D341Med (cell line): ENCODE measurements at regions not wholly inside any gene's neighbourhood (a gene's known extent, or its start where the extent isn't known, plus 50 kb on each side); places are given as distances from the start of the nearest gene placed in this dataset.
"Not testable (repeated sequence)": the region's sequence is repeated elsewhere in the genome, so short reads cannot be mapped to it uniquely, and the experiment has no call there.

Experiments used
- DNase-seq: peaks from one replicate; pipeline ENCODE4 v3.0.0; 2012; ENCODE audit warnings: low spot score

DNA sequence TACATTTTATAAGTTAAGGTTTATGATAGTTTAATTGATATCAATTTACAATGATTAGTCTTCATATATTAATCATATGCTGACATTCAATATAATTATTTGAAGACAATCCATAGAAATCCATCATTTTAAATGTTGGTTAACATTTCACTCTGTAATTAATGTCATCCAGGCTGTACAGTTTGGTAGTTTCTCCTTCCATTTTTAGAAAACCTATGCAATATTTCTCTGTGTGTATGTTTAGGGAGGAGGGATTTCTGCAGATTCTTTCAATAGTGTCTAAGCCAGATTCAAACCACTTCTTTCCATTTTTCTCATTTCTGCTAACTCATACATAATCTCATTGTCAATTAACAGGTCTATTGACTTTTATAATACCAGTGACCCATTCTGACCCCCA is 1159.0 kb upstream of the ATXN8OS start:
- DNase-seq, result no peak

DNA sequence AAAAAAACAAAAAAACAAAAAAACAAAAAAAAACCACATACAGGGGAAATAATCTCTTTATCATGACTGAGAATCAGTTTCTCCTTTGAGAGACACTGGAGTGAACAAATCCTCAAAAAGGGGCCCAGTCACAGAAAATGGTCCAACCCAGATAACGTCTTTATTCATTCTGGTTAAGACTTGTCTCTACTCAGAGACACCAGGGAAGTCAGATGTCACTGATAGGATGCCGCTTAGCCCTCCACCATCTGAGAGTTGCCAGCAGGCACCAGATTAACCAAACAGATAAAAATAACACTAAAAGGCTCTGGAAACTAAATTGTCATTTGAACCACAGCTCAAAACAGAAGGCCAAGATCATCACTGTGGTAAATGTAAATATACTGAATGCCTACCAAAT is 1163.4 kb upstream of the ATXN8OS start:
- DNase-seq, result peak; percentile 5

DNA sequence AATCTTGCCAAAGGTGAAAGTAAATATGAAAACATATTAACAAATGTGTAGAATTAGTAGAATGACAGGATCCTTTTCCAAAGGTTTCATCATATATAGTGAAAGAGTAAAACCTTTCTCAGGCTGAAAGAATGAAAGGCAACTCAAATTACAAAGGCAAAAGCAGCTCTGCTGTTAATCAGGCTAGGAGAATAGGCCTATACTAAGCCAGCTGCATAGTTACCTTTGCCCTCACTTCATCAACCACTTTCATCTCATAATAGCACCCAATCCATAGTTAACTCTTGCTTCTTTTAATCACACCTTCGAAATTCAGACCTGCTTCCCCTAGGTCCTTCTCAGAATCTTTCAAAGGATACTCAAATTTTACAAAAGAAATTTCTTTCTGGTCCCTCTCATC is 1167.6 kb upstream of the ATXN8OS start:
- DNase-seq, result no peak

DNA sequence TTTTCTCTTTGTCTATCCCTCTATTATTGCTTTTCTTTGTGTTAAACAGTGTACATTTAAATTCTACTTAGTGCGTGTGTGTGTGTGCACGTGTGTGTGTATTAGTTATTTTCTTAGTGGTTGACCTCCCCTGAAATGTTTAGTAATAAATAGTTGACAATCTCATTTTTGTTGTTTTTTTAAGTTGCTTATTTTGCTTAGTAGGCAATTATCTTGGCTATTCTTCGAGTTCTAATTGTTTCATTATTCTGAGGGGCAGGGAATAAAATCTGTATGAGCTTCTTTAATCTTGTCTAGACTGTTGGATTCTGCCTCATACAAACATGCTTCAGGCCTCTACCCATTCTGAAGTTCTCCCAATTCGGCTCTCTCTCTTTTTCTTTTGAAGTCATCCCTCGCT is 1169.0 kb upstream of the ATXN8OS start:
- no peak for DNase-seq

DNA sequence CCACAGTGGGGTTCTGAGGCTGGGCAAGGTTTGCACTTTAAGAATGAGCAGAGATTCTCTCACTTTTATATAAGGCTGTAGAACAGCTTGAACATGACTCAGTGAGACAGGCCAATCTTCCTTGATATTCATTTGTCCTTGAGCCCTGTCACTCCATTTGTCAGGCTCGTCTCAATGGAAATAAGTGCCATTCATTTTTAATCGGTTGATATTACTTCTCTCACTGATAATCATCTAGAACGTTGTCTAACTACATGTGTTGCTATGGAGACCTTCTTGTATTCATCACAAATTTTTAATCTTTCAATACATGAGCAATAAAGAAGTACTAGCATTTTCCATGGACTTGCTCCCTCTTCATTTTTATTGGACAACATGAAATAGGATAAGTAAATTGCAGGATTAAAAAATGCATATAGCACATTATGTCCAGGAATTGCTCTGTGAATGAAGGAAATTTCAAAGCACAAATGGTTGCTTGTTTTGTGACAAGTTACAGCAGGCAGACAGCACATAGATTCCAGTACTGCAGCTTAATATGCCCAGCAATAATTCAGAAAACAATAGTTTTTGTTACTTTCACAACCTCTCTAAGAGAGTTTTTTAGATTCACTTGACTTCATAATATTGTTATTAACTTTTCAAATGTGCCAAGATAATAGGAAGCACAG is 1178.4 kb upstream of the ATXN8OS start:
- DNase-seq, result no peak

DNA sequence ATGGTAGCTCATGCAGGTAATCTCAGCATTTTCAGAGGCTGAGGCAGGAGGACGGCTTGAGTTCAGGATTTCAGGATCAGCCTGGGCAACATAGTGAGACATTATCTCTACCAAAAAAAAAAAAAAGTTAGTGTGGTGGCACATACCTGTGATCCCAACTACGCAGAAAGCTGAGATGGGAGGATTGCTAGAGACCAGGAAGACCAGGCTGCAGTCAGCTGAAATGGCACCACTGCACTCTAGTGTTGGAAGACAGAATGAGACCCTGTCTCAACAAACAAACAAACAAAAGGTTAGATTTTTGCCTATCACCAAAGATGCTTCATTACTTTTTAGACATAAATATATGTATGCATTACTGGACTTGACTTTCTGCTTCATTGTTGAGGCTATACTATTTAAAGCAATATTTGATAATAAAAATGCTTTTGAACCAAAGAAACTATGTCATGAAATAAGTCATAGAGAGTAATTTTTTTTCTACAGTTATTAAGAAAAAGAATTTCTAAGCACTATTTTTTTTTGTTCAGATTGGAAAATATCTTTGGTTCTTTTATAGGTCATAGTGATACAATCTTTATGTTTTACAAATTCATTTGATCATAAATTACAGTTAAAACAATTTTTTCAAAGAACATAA is 1180.1 kb upstream of the ATXN8OS start:
- DNase-seq, result peak; percentile 52

DNA sequence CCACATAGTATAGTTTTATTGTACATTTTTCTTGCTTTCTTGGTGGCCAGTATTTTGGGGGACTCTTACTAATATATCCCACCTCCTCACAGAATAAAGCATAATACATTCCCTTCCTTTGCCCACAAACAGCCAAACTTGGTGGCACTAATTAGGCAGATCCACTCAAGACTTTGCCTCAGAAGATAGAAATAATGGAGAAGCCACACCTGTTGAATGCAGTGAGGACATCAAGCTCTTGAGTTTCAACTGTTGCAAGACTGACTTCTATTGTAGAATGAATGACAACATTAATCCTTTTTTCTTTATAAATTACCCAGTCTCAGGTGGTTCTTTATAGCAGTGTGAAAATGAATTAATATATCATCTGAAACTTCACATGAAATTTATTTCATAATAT is 1183.6 kb upstream of the ATXN8OS start:
- no peak for DNase-seq

DNA sequence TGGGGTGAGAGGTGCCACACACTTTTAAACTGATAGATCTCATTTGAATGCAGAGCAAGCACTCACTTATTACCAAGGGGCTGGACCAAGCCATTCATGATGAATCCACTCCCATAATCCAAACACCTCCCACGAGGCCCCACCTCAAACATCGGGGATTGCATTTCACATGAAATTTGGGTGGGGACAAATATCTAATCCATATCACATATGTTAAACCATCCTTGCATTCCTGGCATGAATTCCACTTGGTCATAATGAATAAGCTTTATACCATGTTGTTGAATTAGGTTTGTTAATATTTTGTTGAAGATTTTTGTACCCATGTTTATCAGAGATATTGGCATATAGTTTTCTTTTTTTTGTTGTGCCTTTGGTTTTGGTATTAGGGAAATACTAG is 1198.7 kb upstream of the ATXN8OS start:
- DNase-seq, result no peak

DNA sequence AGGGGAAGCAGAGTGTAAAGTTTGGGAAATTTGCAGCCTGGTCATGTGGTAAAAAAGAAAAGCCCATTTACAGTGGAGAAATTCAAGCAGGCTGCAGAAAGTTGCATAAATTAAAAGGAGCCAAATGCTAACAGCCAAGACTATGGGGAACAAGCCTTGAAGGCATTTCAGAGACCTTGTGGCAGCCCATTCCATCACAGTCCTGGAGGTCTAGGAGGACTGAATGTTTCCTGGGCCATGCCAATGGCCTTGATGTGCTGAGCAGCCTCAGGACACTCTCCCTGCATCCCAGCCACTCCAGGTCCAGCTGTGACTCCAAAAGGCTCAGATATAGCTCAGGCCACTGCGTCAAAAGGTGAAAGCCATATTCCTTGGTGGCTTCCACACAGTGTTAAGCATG is 1202.4 kb upstream of the ATXN8OS start:
- DNase-seq, result no peak

DNA sequence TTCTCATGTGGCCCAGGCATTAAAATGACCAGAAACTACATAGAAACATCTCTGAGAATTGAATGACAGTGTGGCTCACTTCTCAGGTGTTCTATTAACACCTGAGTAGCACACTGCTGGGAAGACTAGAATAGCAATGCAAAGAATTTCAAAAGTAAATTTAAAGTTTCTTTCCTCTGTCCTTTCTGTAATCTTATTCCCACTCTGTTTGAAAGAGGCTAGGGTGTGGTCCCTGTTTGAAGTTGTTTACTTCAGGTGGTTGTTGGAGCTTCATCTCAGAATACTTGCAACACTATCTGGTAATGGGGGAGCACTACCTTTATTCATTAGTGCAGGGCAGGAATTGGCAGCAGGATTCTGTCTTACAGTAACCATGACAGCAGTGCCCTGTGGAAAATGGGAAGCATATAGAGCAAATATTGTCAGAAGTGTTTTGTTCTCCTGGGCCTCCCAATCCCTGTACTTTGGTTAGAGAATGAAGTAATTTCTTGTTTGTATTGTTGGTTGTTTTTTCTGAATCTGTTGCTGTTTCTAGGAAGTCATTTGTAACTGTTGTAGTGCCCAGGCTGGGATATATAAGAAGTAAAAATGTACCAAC is 1210.2 kb upstream of the ATXN8OS start:
- no peak for DNase-seq

DNA sequence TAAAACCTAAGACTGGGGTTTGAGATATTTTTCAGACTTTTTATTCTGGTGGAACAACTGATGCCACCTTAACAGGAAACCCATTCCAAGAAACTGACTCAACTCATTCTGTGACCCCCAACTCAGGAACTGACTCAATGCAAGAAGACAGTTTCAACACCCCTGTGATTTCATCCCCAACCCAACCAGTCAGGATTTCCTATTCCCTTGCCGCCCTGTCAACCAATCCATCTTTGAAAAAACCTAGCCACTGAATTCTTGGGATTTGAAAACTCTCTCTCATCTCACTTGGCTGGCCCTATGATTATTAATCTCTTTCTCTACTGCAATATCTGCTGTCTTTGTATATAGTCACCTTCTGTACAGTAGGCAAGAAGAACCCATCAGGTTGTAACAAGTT is 1211.9 kb upstream of the ATXN8OS start:
- DNase-seq, result no peak

DNA sequence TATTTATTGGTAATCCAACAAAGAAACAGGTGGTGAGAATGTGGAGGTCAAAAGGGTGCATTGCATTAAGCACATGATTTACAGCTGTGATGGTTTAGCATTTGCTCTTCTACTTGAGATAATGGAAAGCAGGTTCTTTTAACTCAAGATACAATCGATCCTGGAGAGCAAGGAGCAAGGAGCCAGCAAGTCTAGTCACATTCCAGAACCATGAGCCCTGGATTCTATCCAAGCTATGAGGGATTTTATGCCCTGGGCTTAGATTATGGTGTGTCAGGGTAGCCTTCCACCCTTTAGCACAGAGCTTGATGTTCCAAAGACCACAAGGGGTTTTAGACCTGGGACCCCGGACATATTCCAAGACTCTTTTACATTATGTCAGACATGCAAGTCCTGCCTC is 1213.9 kb upstream of the ATXN8OS start:
- not testable (repeated sequence) for DNase-seq

DNA sequence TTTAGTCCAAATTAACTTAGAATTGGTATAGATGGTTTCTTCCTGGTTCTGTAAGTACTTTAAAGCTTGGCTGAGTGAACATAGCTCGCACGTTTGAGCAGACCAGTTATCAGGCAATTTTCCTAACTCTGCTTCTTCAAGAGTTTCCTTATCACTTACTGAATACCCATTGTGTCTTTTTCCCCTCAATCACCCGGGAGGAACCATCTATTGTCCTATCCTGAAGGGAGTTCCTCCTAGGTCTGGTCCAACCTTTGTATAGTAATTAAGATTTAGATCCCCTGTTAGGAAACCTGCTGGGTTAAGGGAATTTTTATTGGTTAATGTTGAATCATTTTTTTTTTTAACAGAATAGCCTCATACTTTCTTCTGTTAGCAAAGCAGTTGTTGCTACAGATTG is 1215.0 kb upstream of the ATXN8OS start:
- not testable (repeated sequence) for DNase-seq

DNA sequence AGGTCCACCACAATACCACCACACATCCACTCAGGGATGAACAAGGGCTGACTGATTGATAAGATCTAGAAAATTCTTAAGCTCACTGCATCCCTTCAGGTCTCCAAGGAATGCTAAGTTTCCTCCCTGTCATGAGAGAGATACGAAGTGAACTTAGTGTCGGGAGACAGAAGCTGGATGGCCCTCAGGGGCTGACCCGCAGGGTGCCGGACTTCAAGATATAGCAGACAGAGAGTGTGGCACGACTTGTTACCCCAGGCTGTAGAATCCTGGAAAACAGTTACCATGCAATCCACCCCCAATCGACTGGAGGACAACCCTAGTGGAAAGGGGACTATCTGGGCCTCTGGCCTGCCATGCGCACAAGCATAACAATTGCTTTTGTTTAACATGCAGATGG is 1217.5 kb upstream of the ATXN8OS start:
- not testable (repeated sequence) for DNase-seq

DNA sequence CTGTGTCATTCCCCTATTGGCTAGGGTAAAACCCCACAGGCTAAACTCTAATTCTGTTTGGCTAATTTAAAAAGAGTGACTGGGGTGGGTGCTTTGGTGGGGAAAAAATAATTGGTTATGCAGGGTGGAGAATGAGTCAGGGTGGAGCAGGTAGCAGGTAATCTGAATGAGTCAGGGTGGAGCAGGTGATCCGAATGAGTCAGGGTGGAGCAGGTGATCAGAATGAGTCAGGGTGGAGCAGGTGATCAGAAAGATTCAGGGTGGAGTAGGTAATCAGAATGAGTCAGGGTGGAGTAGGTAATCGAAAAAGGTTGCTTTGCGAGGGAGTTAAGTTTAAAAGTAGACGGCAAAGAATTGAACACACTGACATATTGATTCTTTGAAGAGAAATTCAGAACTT is 1218.8 kb upstream of the ATXN8OS start:
- no peak for DNase-seq

DNA sequence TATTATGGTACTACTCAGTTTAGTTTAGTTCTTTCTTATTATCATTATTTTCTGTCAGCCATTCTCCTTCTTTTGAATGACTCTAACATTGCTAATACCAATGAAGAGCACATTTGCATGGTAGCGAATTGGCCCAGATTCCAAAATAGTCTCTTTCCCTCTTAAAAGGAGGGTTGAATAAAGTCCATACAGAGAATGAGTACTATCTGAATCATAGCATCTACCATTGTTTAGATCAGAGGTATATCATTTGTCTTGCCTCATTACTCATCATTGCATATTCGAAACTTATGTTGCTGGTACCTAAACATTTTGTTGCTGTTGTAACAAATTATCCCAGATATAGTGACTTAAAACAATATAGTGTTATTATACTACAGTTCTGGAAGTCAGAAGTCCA is 1235.3 kb upstream of the ATXN8OS start:
- DNase-seq, result no peak

DNA sequence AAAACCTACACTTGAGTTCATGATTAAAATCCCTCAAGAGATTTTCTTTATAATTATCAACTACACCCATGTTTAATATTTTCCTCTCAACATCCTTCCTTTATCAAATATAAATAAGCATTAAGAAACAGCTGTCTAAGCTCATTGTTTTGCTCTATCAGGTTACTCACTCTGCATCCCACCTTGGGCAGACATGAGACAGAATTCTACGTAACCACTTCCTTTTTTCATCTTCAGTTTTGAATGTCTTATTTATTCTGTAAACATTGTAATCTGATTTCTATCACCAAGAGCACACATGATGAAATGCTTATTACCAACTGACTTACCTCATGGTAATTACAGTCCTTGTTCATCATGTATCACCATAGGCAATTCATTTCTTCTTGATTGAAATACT is 1256.6 kb upstream of the ATXN8OS start:
- no peak for DNase-seq

DNA sequence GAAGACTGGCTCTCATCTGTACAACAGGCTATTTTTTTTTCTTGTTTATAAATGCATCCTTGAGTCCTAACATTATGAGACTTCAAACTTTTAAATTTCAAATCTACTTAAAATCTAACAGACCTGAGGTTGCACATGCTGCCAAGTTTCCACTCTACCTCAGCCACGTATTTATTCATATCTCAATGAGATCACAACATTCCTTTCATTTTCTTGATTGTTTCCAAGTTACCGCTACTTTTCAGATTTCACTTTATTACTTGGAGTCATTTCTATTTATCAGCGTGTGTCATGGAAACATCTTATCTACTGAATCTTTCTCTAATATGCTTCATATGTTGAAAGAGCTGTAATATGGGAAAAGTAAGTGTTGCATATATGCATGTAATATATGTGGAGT is 1257.5 kb upstream of the ATXN8OS start:
- DNase-seq, result no peak

DNA sequence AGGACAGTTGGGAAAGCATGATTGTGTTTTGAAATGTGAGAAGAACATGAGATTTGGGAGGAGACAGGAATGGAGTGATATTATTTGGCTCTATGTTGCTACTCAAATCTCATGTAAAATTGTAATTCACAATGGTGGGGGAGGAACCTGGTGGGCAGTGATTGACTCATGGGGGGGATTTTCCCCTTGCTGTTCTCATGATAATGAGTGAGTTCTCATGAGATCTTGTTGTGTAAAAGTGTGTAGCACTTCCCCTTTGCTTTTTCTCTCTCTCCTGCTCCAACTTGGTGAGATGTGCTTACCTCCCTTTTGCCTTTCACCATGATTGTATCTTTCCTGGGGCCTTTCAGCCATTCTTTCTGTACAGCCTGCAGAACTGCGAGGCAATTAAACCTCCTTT is 1261.0 kb upstream of the ATXN8OS start:
- no peak for DNase-seq

DNA sequence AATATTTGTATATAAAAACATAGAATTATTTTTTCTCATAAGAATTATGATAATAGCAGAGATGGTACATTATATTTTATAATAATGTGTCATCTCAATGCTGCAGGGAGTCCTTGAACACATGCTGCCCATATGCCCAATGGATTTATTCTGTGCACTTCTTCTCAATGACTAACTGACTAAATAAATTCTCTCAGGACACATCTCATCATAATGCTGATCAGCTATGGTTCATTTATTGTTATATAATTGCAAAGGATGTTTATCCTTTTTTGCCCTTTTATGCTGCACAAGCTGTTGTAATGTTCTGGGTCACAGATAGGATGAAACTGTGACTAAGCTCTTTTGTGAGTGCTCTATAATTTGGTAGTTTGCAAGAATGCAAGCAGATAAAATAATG is 1273.3 kb upstream of the ATXN8OS start:
- DNase-seq, result no peak

DNA sequence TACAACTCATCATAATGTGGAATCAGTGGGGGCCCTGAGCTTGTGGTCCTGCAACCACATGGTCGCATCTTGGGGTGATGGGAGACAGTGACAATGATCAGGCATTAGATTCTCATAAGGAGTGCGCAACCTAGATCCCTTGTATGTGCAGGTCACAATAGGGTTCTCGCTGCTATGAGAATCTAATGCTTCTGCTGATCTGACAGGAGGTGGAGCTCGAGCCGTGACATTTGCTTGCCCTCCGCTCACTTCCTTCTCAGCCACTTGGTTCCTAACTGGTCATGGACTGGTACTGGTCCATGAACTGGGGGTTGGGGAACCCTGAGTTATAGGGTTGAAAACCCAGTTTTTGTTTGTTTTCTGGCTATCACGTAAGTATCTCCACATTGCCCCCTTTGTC is 1290.9 kb upstream of the ATXN8OS start:
- DNase-seq, result no peak

DNA sequence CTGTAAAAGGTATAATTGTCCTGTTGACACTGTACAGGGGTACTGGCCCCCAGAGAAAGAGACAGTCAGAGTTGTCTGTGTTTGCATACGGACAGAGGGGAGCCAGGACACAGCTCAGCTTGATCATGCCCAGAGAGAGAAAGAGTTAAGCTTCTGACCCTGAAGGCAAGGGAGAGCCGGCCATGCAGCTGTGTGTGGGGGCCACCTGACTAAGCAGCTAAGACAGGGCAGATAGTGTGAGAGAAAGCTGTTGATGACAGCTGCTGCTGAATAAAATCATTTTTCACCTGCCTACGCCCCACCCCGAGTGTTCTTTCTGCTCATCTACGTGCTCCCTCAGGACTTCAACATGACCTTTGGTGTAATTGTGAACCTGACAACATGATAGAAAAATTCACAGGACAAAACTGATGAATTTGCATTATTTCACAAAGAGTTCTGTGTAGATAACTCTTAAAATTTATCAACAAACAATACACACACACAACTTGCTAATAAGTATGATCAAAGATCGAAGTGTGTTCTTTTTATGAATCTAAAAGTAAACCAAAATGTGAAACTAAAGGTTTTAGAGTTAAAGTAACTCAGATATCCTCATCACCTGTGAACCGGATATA is 1294.3 kb upstream of the ATXN8OS start:
- no peak for DNase-seq

DNA sequence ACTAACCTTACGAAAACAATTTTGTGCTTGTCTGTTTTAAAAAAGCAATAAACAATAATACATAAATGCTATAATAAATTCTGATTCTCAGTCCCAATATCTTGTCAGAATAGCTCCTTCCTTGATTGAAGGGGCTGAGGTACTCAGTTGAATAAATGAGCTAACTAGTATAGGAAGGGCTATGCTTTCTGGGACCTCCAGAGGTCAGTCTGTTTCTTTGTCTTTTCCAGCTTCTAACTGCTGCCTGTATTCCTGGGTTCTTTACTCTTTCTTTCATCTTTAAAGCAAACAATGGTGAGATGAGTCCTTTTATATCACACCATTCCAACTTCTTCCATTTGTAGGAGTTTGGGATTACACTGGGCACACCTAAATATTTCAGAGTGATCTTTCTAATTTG is 1297.0 kb upstream of the ATXN8OS start:
- DNase-seq, result no peak
